SJCRH30 (cell line): ENCODE measurements at regions not wholly inside any gene's neighbourhood (a gene's known extent, or its start where the extent isn't known, plus 50 kb on each side); places are given as distances from the start of the nearest gene placed in this dataset.

Experiments
- DNase-seq, 2 experiments: peaks; one replicate each; pipeline ENCODE4 v3.0.0-alpha.2; 2015 to 2020
- H3K27ac ChIP-seq: fragments of 250-450 bp; sonication (Bioruptor Pico); 2 replicates; pipeline ENCODE4 v1.5.1; 2020; ENCODE audit warnings: mild to moderate bottlenecking, moderate library complexity
- H3K27me3 ChIP-seq: fragments of 250-450 bp; sonication (Bioruptor Pico); 2 replicates; pipeline ENCODE4 v1.5.1; 2020; ENCODE audit warnings: mild to moderate bottlenecking, moderate library complexity
- H3K36me3 ChIP-seq: fragments of 250-450 bp; sonication (Bioruptor Pico); 2 replicates; pipeline ENCODE4 v1.5.1; 2020; ENCODE audit warnings: mild to moderate bottlenecking, moderate library complexity
- H3K4me1 ChIP-seq: fragments of 250-450 bp; sonication (Bioruptor Pico); 2 replicates; pipeline ENCODE4 v1.5.1; 2020; ENCODE audit warnings: mild to moderate bottlenecking, moderate library complexity
- H3K4me3 ChIP-seq: fragments of 250-450 bp; sonication (Bioruptor Pico); 2 replicates; pipeline ENCODE4 v1.5.1; 2020; ENCODE audit warnings: mild to moderate bottlenecking, moderate library complexity
- H3K9me3 ChIP-seq: fragments of 250-450 bp; sonication (Bioruptor Pico); replicated peaks from 2 replicates; pipeline ENCODE4 v1.5.1; 2020; ENCODE audit warnings: mild to moderate bottlenecking, moderate library complexity

DNA sequence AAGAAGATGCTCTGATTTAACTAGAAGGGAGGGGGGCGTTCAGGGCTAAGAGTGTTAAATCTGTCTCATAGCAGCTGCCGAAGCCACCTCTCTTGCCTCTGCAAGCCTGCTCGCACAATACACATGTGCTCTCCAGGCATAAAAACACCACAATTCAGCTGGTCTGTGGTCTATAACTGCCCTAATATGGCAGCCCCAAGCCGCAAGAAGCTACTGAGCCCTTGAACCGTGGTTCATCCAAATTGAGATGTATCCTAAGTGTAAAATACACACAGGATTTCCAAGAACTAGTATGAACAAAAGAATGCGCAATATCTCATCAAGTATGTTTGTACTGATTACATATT is 70.8 kb upstream of the FGFR2 start:
- Histone ChIP-seq H3K4me3 (peak overlapping the region; percentile 39), H3K27me3 (no peaks in the 10 kb centered on the region), H3K36me3 (no peaks in the 10 kb centered on the region), H3K27ac (peak overlapping the region; percentile 49), H3K4me1 (peaks cover 15% of the 10 kb centered on the region), H3K9me3 (no peaks in the 10 kb centered on the region)
- no peak for DNase-seq

DNA sequence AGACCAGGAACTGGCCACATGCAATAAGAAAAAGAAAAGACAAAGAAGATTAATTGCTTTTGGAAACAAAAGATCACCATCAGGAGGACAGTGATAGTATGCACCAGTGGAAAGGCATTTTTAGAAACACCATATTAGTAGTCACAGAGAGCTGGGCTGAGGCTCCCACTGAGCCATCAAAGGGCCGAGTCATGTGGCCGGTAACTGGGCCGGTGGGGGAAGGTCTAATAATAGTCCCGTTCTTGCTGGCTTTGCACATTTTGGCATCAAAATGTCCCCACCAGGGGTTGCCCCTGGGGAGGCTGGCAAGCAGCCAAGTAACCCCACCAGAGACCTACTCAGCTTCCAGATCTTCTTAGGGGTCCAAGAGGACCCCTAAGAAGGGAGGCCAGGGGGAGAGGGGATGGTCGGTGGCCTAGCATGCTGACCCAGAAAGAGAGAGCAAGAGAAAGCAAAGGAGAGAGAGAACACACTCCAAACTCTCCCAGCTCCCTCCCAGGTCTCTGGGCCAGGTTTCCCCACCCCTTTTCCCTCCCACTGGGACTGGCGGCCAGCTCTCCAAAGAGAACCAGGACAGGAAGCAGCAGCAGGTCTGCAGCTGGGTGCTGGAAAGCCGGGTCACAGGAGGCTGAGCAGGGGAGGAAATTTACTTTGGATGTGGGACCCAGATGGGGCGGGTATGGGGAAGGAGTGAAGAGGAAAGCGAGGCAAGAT is 70.2 kb upstream of the FGFR2 start:
- Histone ChIP-seq H3K27ac (peak overlapping the region; percentile 49), H3K27me3 (no peaks in the 10 kb centered on the region), H3K4me1 (peaks cover 15% of the 10 kb centered on the region), H3K4me3 (peak overlapping the region; percentile 39), H3K36me3 (no peaks in the 10 kb centered on the region), H3K9me3 (no peaks in the 10 kb centered on the region)
- DNase-seq: peak; percentile 91 to 93

DNA sequence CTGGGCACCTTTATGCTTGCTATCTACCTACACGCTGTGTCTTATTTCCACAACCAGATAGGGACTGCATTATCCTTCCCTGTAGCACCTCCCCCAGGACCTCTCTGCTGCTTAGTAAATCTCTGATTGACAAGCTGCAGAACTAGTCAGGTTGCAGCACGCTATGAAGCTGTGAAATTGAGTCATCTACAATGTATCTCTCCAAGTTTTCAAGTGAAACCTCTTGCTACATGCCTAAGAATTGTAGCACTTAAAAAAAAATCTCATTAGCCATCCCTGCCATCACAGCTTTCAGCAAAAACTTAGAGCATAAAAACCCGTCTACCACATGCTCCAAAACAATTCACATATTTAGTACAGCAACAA is 69.7 kb upstream of the FGFR2 start:
- H3K9me3 ChIP-seq: no peaks in the 10 kb centered on the region
- H3K27ac ChIP-seq: no peak overlapping the region; the same call in 1 of the 2 replicates
- DNase-seq: no peak
- no peaks in the 10 kb centered on the region for H3K36me3 ChIP-seq
- H3K4me1 ChIP-seq: peaks cover 15% of the 10 kb centered on the region
- H3K4me3 ChIP-seq: no peak overlapping the region
- no peaks in the 10 kb centered on the region for H3K27me3 ChIP-seq

DNA sequence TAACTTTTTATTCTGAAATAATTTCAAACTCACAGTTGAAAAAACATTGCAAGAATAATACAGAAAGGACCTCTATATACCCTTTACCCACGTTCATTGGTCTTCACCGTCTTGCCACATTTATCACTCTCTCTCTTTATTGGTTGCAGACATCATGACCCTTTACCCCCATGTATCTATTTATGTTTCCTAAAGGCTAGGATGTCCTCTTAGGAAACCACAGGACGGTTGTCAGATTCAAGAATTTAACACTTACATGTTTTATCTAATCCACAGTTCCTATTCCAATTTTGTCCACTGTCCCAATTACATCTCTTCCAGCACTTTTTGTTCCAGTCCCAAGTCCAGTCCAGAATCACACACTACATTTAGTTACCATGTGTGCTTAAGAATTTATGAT is 67.6 kb upstream of the FGFR2 start:
- no peak for DNase-seq
- no peak overlapping the region for H3K27ac ChIP-seq
- H3K27me3 ChIP-seq: no peaks in the 10 kb centered on the region
- H3K36me3 ChIP-seq: no peaks in the 10 kb centered on the region
- H3K4me1 ChIP-seq: peaks cover 15% of the 10 kb centered on the region
- H3K4me3 ChIP-seq: no peak overlapping the region
- H3K9me3 ChIP-seq: no peaks in the 10 kb centered on the region

DNA sequence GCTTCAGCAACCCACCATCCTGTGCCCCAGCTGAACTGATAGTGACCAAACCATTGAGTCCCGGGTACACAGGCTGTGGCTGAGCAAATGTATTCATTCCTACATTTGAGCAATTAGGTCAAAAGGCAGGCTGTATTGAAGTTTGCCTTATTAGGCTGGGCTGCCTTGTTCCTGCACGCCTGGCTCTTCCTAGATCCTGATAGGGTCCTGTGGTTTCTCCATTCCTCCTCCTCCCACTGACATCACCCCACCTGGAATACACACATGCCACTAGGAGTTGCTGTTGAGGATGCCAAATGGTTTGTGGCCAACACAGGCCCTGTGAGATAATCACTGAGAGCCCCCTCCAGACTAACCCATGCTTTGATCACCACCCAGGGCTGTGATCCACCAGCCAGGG is 66.4 kb upstream of the FGFR2 start:
- H3K4me1 ChIP-seq: peaks cover 15% of the 10 kb centered on the region
- no peak overlapping the region for H3K4me3 ChIP-seq
- H3K9me3 ChIP-seq: no peaks in the 10 kb centered on the region
- H3K36me3 ChIP-seq: no peaks in the 10 kb centered on the region
- no peaks in the 10 kb centered on the region for H3K27me3 ChIP-seq
- DNase-seq: no peak
- H3K27ac ChIP-seq: no peak overlapping the region

DNA sequence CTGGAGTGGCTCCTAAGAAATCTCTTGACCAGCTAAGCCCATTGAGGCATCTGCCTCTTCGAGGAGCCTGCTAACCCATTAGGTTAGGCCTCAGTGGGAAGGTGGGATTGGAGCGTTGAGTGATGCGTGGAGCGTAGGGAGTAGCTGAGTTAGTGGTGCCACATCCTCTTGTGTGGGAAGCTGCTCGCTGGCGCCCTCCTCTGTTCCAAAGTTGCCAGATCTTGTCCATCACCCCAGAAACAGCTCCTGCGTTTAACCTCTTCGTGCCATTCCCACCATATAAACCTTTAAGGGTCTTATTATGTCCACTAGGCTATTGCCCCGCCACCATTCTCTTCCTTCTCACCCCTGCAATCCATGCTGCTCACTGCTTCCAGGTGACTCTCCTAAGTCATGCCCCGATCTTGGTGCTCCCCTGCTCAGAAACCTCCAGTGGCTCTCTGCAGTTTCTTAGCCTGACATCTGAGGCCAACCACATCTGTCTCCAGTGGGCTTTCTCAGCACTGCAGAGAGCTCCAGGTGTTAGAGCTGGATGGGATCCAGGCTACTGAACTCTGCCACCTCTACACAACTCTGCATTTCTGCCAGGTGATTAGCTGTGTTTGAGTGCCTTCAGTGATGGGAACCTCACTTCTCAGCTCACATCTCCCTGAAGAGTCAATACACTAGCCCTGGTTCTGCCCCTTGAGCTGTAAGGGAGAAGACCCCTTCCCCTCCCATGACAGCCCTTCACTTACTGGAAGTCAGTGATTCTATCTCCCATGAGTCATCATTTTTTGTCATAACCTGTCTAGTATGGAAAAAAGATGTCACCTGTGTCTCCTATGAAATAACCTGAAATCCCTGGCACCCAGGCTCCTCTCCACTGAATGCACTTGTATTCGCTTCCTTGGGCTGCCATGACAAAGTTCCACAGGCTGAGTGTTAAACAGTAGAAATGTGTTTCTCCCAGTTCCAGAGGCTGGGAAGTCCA is 65.0 kb upstream of the FGFR2 start:
- DNase-seq: peak; percentile 61 to 81
- Histone ChIP-seq H3K36me3 (no peaks in the 10 kb centered on the region), H3K4me3 (no peak overlapping the region), H3K9me3 (no peaks in the 10 kb centered on the region), H3K27ac (no peak overlapping the region), H3K27me3 (no peaks in the 10 kb centered on the region), H3K4me1 (peaks cover 2% of the 10 kb centered on the region)

DNA sequence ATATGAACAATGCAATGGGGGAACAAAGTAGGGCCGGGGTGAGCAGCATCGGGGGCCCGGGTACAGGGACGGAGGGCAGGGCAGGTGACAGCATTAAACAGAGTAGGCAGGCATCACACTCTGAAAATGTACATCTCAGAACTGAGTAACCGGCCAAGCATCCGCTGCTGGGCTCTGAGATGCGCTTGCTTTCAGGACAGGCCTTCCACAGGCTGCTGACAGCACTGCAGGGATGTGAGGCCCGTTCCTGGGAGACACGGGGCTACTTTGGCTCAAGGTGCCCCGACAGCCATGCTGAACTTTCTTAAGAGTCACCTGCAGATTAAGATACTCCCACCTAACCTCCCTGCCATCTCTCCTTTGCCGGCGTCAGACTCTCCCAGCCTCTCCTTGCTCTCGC is 64.3 kb upstream of the FGFR2 start:
- Histone ChIP-seq H3K27me3 (no peaks in the 10 kb centered on the region), H3K27ac (no peak overlapping the region), H3K36me3 (no peaks in the 10 kb centered on the region), H3K9me3 (0 out of 2 replicates have a peak, but pooled peaks cover 3% of the 10 kb centered on the region), H3K4me3 (no peak overlapping the region), H3K4me1 (no peaks in the 10 kb centered on the region)
- no peak for DNase-seq

DNA sequence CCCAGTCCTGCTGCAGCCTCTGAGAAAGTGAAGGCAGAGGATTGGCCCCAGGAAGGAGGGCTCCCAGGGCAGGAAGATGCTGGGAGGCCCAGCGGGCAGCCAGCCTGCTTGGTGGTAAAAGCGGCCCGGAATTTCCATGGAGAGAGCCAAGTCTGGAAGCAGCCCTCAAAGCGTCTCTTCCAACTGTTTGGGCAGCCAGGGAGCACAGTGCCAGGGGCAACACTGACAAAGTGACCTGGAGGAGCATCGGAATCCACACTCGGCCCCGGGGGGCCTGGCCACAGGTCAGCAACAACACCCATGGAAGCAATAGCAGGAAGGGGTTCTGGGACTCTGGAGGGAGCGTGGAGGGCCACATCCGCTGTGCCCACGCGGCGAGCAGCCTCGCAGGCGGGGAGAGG is 63.2 kb upstream of the FGFR2 start:
- Histone ChIP-seq H3K9me3 (0 out of 2 replicates have a peak, but pooled peaks cover 3% of the 10 kb centered on the region), H3K4me1 (no peaks in the 10 kb centered on the region), H3K36me3 (no peaks in the 10 kb centered on the region), H3K27ac (no peak overlapping the region), H3K4me3 (no peak overlapping the region), H3K27me3 (no peaks in the 10 kb centered on the region)
- DNase-seq: no peak

DNA sequence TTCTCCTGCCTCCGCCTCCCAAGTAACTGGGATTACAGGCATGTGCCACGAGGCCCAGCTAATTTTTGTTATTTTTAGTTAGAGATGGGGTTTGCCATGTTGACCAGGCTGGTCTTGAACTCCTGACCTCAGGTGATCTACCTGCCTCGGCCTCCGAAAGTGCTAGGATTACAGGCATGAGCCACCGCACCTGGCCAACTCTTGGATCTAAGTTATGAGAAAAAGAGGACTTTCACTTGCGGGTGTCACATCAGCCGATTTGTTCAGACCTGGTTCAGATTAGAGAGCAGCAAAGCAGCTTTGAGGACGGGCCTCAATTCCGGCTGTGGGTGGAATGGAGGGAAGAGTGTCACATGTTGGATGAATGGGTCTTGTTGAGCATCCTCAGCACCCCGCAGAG is 61.0 kb upstream of the FGFR2 start:
- Histone ChIP-seq H3K4me3 (no peak overlapping the region), H3K27me3 (no peaks in the 10 kb centered on the region), H3K9me3 (0 out of 2 replicates have a peak, but pooled peaks cover 3% of the 10 kb centered on the region), H3K27ac (no peak overlapping the region), H3K36me3 (no peaks in the 10 kb centered on the region), H3K4me1 (0 out of 2 replicates have a peak, but pooled peaks cover 4% of the 10 kb centered on the region)
- no peak for DNase-seq

DNA sequence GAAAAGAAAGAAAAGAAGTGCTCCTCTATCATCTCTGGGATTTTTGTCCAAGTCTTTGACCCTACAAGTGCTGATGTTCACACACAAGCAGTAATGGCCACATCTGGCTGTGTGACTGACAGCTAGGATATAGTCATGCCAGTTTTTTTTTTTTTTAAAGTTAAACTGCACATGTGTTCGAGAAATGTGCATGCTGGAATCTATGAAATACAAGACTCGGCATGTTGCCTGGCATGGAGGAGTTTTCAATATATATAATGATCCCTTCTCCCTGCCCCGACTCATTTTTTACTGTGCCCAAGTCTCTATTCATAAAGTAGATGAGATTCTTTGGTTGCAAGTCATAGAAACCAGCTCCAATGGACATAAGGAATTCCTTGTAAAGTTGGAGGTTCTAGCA is 60.4 kb upstream of the FGFR2 start:
- Histone ChIP-seq H3K27ac (no peak overlapping the region), H3K27me3 (no peaks in the 10 kb centered on the region), H3K4me3 (no peak overlapping the region), H3K4me1 (0 out of 2 replicates have a peak, but pooled peaks cover 4% of the 10 kb centered on the region), H3K9me3 (0 out of 2 replicates have a peak, but pooled peaks cover 3% of the 10 kb centered on the region), H3K36me3 (no peaks in the 10 kb centered on the region)
- no peak for DNase-seq

DNA sequence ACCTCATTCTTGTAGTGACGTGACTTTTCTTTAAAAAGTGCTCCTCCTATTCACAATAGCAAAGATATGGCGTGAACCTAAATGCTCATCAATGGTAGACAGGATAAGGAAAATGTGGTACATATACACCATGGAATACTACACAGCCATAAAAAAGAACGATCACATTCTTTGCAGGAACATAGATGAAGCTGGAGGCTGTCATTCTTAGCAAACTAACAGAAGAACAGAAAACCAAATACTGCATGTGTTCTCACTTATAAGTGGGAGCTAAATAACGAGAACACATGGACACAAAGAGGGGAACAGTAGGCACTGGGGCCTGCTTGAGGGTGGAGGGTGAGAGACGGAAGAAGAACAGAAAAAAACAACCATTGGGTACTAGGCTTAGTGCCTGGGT is 59.9 kb upstream of the FGFR2 start:
- H3K27me3 ChIP-seq: no peaks in the 10 kb centered on the region
- H3K4me1 ChIP-seq: 0 out of 2 replicates have a peak, but pooled peaks cover 4% of the 10 kb centered on the region
- no peak for DNase-seq
- no peaks in the 10 kb centered on the region for H3K36me3 ChIP-seq
- H3K27ac ChIP-seq: no peak overlapping the region
- no peak overlapping the region for H3K4me3 ChIP-seq
- 0 out of 2 replicates have a peak, but pooled peaks cover 3% of the 10 kb centered on the region for H3K9me3 ChIP-seq

DNA sequence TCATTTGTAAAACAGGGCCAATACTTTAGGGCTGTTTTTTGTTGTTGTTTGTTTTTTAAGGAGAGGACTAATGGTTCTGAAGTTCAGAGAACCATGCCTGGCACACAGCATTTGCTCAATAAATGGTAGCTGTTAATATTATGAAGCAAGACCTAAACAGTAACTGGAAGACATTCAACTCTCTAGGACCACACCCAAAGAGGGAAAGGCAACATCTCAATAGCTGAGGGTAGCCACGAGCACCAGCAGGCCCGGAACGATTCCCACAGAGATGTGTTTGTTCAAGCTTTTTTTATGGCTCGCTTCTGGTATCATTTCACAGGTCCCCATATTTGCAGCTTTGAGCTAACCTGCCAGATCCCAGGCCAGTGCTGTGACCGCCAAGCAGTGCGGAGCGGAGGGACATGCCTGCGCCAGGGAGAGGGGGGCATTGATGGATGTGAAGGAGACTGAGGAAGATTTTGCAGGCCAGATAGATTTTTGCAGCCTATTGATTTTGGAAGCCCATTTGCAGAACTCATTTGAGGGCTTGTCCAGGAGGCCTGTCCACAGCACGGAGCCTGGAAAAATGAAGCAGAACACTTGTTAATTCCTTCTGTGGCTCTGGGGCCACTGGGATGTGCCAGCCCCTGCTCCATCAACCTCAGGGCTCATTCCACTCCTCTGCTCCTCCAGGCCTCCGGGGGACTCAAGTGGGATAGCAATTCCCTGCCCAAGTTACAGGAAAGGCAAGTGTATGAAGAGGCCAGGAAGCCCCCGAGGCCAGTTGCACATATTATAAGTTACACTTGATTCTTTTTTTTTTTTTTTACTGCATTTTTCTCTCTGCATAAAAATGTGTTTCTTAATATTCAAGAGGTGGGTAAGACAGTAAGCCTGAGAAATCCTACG is 57.3 kb upstream of the FGFR2 start:
- 0 out of 2 replicates have a peak, but pooled peaks cover 3% of the 10 kb centered on the region for H3K9me3 ChIP-seq
- no peaks in the 10 kb centered on the region for H3K36me3 ChIP-seq
- no peaks in the 10 kb centered on the region for H3K27me3 ChIP-seq
- no peak for DNase-seq
- H3K27ac ChIP-seq: no peak overlapping the region
- 0 out of 2 replicates have a peak, but pooled peaks cover 4% of the 10 kb centered on the region for H3K4me1 ChIP-seq
- H3K4me3 ChIP-seq: no peak overlapping the region

DNA sequence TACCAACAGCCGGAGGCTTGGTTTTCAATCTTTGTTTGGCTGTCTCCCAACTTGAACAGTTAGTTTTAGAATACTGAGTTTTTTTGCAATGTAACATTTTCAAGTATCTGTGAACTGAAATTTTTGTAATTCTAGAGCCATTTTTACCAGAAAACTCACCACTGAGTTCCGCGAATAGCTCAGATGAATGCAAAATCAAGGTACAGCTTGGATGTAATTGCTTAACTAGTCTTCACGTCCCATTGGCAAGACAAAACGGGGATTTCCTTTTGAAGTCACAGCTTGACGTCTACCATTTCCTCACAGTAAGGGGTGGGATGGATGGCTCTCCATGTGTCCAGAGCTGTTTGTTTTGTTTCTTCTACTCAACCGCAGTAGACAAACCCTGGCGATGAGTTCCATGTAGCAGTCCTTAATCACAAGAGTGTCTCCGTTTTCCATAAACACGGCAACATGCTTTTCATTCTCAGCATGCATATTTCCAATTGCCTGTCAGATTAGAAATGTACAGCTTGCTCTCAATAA is 55.8 kb upstream of the FGFR2 start:
- H3K27ac ChIP-seq: no peak overlapping the region
- no peaks in the 10 kb centered on the region for H3K27me3 ChIP-seq
- H3K36me3 ChIP-seq: no peaks in the 10 kb centered on the region
- H3K9me3 ChIP-seq: 0 out of 2 replicates have a peak, but pooled peaks cover 3% of the 10 kb centered on the region
- no peak for DNase-seq
- H3K4me3 ChIP-seq: no peak overlapping the region
- 0 out of 2 replicates have a peak, but pooled peaks cover 4% of the 10 kb centered on the region for H3K4me1 ChIP-seq

DNA sequence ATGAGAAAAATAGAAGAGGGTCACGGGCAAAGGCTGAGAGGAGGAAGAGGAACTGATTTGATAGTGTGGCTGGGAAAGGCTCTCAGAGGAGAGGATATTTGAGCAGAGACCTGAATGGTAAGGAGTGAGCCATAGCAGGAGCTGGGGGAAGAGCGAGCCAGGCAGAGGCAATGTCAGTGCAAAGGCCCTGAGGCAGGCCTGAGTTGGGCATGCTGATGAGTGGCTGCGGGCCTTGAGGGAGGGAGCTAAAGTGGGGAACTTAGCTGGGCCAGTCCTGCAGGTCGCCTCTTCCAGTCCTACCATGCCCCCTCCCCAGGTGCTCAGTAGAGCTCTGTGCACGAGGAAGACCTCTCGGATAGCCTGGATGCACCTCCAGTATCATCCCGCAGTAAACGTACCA is 55.4 kb upstream of the FGFR2 start:
- DNase-seq: no peak
- H3K27ac ChIP-seq: no peak overlapping the region
- no peaks in the 10 kb centered on the region for H3K36me3 ChIP-seq
- H3K27me3 ChIP-seq: no peaks in the 10 kb centered on the region
- 0 out of 2 replicates have a peak, but pooled peaks cover 4% of the 10 kb centered on the region for H3K4me1 ChIP-seq
- no peak overlapping the region for H3K4me3 ChIP-seq
- H3K9me3 ChIP-seq: 0 out of 2 replicates have a peak, but pooled peaks cover 3% of the 10 kb centered on the region
